ENCODE measurements at regions not wholly inside any gene's neighbourhood (a gene's known extent, or its start where the extent isn't known, plus 50 kb on each side); places are given as distances from the start of the nearest gene placed in this dataset.

- intact Hi-C loops (cut with micrococcal nuclease) = no loop called here
- DNase-seq (ENCODE audit: unreplicated experiment) = peak; percentile 48
- no peak overlapping the region for H3K4me3 Mint-ChIP-seq (ENCODE audit: unreplicated experiment)
- no peaks in the 10 kb centered on the region for H3K27me3 Mint-ChIP-seq (ENCODE audit: insufficient read depth, unreplicated experiment)
- TF ChIP-seq, protein P1, sequence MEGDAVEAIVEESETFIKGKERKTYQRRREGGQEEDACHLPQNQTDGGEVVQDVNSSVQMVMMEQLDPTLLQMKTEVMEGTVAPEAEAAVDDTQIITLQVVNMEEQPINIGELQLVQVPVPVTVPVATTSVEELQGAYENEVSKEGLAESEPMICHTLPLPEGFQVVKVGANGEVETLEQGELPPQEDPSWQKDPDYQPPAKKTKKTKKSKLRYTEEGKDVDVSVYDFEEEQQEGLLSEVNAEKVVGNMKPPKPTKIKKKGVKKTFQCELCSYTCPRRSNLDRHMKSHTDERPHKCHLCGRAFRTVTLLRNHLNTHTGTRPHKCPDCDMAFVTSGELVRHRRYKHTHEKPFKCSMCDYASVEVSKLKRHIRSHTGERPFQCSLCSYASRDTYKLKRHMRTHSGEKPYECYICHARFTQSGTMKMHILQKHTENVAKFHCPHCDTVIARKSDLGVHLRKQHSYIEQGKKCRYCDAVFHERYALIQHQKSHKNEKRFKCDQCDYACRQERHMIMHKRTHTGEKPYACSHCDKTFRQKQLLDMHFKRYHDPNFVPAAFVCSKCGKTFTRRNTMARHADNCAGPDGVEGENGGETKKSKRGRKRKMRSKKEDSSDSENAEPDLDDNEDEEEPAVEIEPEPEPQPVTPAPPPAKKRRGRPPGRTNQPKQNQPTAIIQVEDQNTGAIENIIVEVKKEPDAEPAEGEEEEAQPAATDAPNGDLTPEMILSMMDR (IDR thresholded peaks at IDR 0.05; ENCODE audit: unreplicated experiment) = no peak
- CTCF ChIA-PET = no interaction called here
- H3K4me1 Mint-ChIP-seq (ENCODE audit: insufficient read depth, unreplicated experiment) = peaks cover 10% of the 10 kb centered on the region
- no peaks in the 10 kb centered on the region for H3K9me3 Mint-ChIP-seq (ENCODE audit: unreplicated experiment)
- H3K36me3 Mint-ChIP-seq (ENCODE audit: insufficient read depth, unreplicated experiment) = no peaks in the 10 kb centered on the region
- POLR2A ChIA-PET = interaction anchor here (0.6 kb wide), 1 partner anchor 250 kb away, joined by 3 read pairs; no protein-coding TSS in a partner anchor
- no TSS peak for BruUV-seq (replicated peaks)
- no peak overlapping the region for H3K27ac Mint-ChIP-seq (ENCODE audit: low read depth, unreplicated experiment)
These were observed 166.1 kb upstream of the OPRM1 start for GRCh38 chr6:153872946-153873345.

- peaks cover 11% of the 10 kb centered on the region for H3K27me3 Mint-ChIP-seq (ENCODE audit: insufficient read depth, unreplicated experiment)
- intact Hi-C loops (cut with micrococcal nuclease) = no loop called here
- TF ChIP-seq, protein P1 (IDR thresholded peaks at IDR 0.05; ENCODE audit: unreplicated experiment) = no peak
These were observed 176.1 kb upstream of the OPRM1 start for GRCh38 chr6:153862927-153863326.

DNA sequence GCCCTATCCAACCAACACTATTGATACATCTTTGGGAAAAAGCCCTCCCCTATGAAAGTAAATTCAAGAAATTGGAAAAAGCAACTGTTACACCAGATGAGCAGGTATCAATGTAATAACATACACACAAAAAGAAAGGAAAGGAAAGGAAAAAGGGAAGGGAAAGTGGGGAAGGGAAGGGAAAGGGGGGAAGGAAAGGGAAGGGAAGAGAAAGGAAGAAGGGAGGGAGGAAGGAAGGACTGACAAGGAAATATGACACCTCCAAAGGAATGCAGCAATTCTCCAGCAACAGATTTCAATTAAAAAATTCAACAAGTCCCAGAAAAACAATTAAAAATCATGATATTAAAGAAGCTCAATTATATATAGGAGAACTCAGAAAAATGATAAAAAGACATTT is 176.9 kb upstream of the OPRM1 start:
- CTCF ChIA-PET = no interaction called here
- intact Hi-C loops (cut with micrococcal nuclease) = no loop called here
- BruUV-seq (replicated peaks) = no TSS peak
- Mint-ChIP-seq H3K36me3 (ENCODE audit: insufficient read depth, unreplicated experiment) (no peaks in the 10 kb centered on the region), H3K4me1 (ENCODE audit: insufficient read depth, unreplicated experiment) (no peaks in the 10 kb centered on the region), H3K27ac (ENCODE audit: low read depth, unreplicated experiment) (no peak overlapping the region), H3K9me3 (ENCODE audit: unreplicated experiment) (no peaks in the 10 kb centered on the region), H3K4me3 (ENCODE audit: unreplicated experiment) (no peak overlapping the region), H3K27me3 (ENCODE audit: insufficient read depth, unreplicated experiment) (peaks cover 8% of the 10 kb centered on the region)
- POLR2A ChIA-PET = no interaction called here
- DNase-seq (ENCODE audit: unreplicated experiment) = no peak
- TF ChIP-seq, protein P1 (IDR thresholded peaks at IDR 0.05; ENCODE audit: unreplicated experiment) = no peak

More at GRCh38 chr6:153862927-153863326, 176.1 kb upstream of the OPRM1 start:
- Mint-ChIP-seq H3K4me3 (ENCODE audit: unreplicated experiment) (no peak overlapping the region), H3K4me1 (ENCODE audit: insufficient read depth, unreplicated experiment) (no peaks in the 10 kb centered on the region), H3K27ac (ENCODE audit: low read depth, unreplicated experiment) (no peak overlapping the region), H3K9me3 (ENCODE audit: unreplicated experiment) (no peaks in the 10 kb centered on the region), H3K36me3 (ENCODE audit: insufficient read depth, unreplicated experiment) (no peaks in the 10 kb centered on the region)
- ChIA-PET POLR2A (no interaction called here), CTCF (no interaction called here)
- no peak for DNase-seq (ENCODE audit: unreplicated experiment)
- no TSS peak for BruUV-seq (replicated peaks)

DNA sequence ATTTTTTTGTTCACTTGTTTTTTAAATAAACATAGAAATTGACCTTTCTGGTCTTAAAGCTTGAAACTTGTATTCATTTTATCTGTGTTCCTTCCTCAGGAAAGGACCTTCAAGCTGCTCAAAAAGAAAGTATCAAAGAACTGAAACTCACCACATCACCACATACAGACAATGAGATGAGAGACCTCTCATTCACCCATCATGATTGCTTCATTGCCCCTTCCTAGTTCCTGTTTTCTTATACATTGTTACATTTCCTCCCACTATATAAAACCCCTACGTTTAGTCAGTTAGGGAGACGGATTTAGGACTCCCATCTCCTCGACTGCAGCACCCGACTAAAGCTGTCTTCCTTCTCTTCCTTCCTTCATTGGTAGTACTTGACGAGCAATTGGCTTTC is 180.5 kb upstream of the OPRM1 start:
- Mint-ChIP-seq H3K27ac (ENCODE audit: low read depth, unreplicated experiment) (no peak overlapping the region), H3K4me3 (ENCODE audit: unreplicated experiment) (no peak overlapping the region), H3K4me1 (ENCODE audit: insufficient read depth, unreplicated experiment) (no peaks in the 10 kb centered on the region), H3K27me3 (ENCODE audit: insufficient read depth, unreplicated experiment) (no peaks in the 10 kb centered on the region), H3K9me3 (ENCODE audit: unreplicated experiment) (no peaks in the 10 kb centered on the region), H3K36me3 (ENCODE audit: insufficient read depth, unreplicated experiment) (no peaks in the 10 kb centered on the region)
- BruUV-seq (replicated peaks) = no TSS peak
- TF ChIP-seq, protein P1 (IDR thresholded peaks at IDR 0.05; ENCODE audit: unreplicated experiment) = no peak
- DNase-seq (ENCODE audit: unreplicated experiment) = no peak
- intact Hi-C loops (cut with micrococcal nuclease) = no loop called here
- CTCF ChIA-PET = no interaction called here
- POLR2A ChIA-PET = no interaction called here

All from MCF 10A (cell line).